WTC11 (cell line): ENCODE measurements at regions not wholly inside any gene's neighbourhood (a gene's known extent, or its start where the extent isn't known, plus 50 kb on each side); places are given as distances from the start of the nearest gene placed in this dataset.

Experiments
- ESRRA ChIP-seq: sonication (generic); formaldehyde crosslinking; IDR thresholded peaks from 2 replicates; pipeline ENCODE4 v1.8.1; 2022; ENCODE audit warnings: mild to moderate bottlenecking, missing genetic modification reagents, borderline replicate concordance
- FOXK1 ChIP-seq: sonication (generic); formaldehyde crosslinking; IDR thresholded peaks from 2 replicates; pipeline ENCODE4 v1.8.0; 2022; ENCODE audit warnings: mild to moderate bottlenecking, moderate library complexity, missing genetic modification reagents
- JAZF1 ChIP-seq: fragments of 250-450 bp; sonication (Bioruptor Pico); IDR thresholded peaks from 2 replicates; pipeline ENCODE4 v1.9.0; 2021; ENCODE audit warnings: moderate library complexity, mild to moderate bottlenecking, inconsistent platforms
- JUN ChIP-seq: sonication (generic); formaldehyde crosslinking; IDR thresholded peaks from 2 replicates; pipeline ENCODE4 v1.8.0; 2023; ENCODE audit warnings: mild to moderate bottlenecking, missing genetic modification reagents
- NFATC4 ChIP-seq: fragments of 250-450 bp; sonication (Bioruptor Pico); IDR thresholded peaks from 2 replicates; pipeline ENCODE4 v1.9.0; 2021; ENCODE audit warnings: mild to moderate bottlenecking
- TEAD4 ChIP-seq: sonication (generic); formaldehyde crosslinking; IDR thresholded peaks from 2 replicates; pipeline ENCODE4 v1.8.0; 2022; ENCODE audit warnings: mild to moderate bottlenecking, missing genetic modification reagents
- ZBTB21 ChIP-seq: sonication (generic); formaldehyde crosslinking; IDR thresholded peaks from 2 replicates; pipeline ENCODE4 v1.8.1; 2023; ENCODE audit warnings: mild to moderate bottlenecking, missing genetic modification reagents, borderline replicate concordance
- ZNF396 ChIP-seq: fragments of 250-450 bp; sonication (Bioruptor Pico); IDR thresholded peaks from 2 replicates; pipeline ENCODE4 v1.8.0; 2021; ENCODE audit warnings: mild to moderate bottlenecking, moderate library complexity, borderline replicate concordance
- ZNF423 ChIP-seq: fragments of 250-450 bp; sonication (Bioruptor Pico); IDR thresholded peaks from 2 replicates; pipeline ENCODE4 v2.1.2; 2022; ENCODE audit warnings: mild to moderate bottlenecking, moderate library complexity
- TF ChIP-seq, protein P1 (sequence below): sonication (generic); formaldehyde crosslinking; IDR thresholded peaks from 2 replicates; pipeline ENCODE4 v1.8.1; 2022; ENCODE audit warnings: low read depth, mild to moderate bottlenecking, moderate library complexity, missing genetic modification reagents, borderline replicate concordance
- TF ChIP-seq, protein P2 (sequence below): sonication (generic); formaldehyde crosslinking; IDR thresholded peaks from 2 replicates; pipeline ENCODE4 v1.8.0; 2022; ENCODE audit warnings: mild to moderate bottlenecking, missing genetic modification reagents
- TF ChIP-seq, protein P3 (sequence below): fragments of 200-600 bp; IDR thresholded peaks from 2 replicates; pipeline ENCODE4 v1.8.0; 2022; ENCODE audit warnings: antibody characterized with exemption
- TF ChIP-seq, protein P4 (sequence below): sonication (generic); formaldehyde crosslinking; IDR thresholded peaks from 2 replicates; pipeline ENCODE4 v1.8.1; 2023; ENCODE audit warnings: mild to moderate bottlenecking, missing genetic modification reagents, moderate library complexity

DNA sequence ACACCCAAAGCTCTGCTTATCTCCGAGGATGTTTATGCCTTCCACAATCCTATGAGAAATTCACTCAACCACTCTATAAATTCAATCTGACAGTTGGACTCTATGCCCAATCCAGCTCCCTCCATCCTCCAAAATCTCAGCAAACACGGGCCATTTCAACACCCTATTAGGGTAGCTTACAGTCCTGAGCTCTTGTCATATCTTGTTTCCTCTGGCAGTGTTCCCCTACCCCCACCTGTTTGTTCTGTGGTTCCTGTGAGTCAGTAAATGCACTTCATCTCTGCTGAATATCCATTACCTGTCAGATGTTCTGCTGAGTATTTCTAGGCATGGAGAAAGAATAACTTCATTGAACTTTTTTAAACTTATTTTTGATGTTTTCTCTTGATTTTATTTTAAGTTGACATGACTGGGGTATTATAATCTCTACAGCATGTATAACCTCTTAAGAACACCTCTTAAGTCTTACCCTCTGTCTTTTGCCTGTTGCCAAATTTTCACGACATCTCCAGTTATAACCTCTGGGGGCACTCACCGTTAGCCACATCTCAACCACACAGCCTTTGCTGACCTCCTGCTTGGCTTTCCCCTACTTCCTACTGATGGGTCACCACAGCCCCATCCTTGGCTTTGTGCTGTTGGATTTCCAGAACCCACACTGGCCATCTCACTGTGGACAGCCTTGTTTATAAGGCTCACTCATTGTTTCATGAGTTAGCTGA lies 317.0 kb upstream of the TMPO start:
- TF ChIP-seq ESRRA (no peak), ZNF423 (no peak), FOXK1 (no peak), NFATC4 (CRISPR knock-in tag) (no peak), JUN (CRISPR knock-in tag) (no peak), ZNF396 (no peak), TEAD4 (CRISPR knock-in tag) (no peak), JAZF1 (CRISPR knock-in tag) (no peak), ZBTB21 (CRISPR knock-in tag) (no peak)
- TF ChIP-seq, protein P1, sequence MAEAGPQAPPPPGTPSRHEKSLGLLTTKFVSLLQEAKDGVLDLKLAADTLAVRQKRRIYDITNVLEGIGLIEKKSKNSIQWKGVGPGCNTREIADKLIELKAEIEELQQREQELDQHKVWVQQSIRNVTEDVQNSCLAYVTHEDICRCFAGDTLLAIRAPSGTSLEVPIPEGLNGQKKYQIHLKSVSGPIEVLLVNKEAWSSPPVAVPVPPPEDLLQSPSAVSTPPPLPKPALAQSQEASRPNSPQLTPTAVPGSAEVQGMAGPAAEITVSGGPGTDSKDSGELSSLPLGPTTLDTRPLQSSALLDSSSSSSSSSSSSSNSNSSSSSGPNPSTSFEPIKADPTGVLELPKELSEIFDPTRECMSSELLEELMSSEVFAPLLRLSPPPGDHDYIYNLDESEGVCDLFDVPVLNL = no peak
- TF ChIP-seq, protein P2, sequence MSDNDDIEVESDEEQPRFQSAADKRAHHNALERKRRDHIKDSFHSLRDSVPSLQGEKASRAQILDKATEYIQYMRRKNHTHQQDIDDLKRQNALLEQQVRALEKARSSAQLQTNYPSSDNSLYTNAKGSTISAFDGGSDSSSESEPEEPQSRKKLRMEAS (CRISPR knock-in tag) = no peak
- TF ChIP-seq, protein P3, sequence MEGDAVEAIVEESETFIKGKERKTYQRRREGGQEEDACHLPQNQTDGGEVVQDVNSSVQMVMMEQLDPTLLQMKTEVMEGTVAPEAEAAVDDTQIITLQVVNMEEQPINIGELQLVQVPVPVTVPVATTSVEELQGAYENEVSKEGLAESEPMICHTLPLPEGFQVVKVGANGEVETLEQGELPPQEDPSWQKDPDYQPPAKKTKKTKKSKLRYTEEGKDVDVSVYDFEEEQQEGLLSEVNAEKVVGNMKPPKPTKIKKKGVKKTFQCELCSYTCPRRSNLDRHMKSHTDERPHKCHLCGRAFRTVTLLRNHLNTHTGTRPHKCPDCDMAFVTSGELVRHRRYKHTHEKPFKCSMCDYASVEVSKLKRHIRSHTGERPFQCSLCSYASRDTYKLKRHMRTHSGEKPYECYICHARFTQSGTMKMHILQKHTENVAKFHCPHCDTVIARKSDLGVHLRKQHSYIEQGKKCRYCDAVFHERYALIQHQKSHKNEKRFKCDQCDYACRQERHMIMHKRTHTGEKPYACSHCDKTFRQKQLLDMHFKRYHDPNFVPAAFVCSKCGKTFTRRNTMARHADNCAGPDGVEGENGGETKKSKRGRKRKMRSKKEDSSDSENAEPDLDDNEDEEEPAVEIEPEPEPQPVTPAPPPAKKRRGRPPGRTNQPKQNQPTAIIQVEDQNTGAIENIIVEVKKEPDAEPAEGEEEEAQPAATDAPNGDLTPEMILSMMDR = no peak
- TF ChIP-seq, protein P4, sequence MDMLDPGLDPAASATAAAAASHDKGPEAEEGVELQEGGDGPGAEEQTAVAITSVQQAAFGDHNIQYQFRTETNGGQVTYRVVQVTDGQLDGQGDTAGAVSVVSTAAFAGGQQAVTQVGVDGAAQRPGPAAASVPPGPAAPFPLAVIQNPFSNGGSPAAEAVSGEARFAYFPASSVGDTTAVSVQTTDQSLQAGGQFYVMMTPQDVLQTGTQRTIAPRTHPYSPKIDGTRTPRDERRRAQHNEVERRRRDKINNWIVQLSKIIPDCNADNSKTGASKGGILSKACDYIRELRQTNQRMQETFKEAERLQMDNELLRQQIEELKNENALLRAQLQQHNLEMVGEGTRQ = no peak
